Gastrocnemius medialis (tissue), 4 donors: ENCODE measurements at regions not wholly inside any gene's neighbourhood (a gene's known extent, or its start where the extent isn't known, plus 50 kb on each side); places are given as distances from the start of the nearest gene placed in this dataset.

ENCODE experiments used
- POLR2A ChIP-seq, 2 donors: fragments of 450-650 bp; IDR thresholded peaks; one replicate each; pipeline ENCODE4 v1.6.1; 2017; ENCODE audit warnings: antibody characterized with exemption in 2 of 2, mild to moderate bottlenecking in 2 of 2, moderate library complexity in 2 of 2
- TF ChIP-seq, protein P1 (sequence below), 5 experiments: fragments of 450-650 bp in 3 of 5; fragments of 200-600 bp in 2 of 5; sonication (generic) in 2 of 5; IDR thresholded peaks in 4 of 5; conservative IDR thresholded peaks in 1 of 5; 1 replicate in 4 of 5; 2 replicates in 1 of 5; pipeline ENCODE4 v1.5.1; 2016 to 2019; ENCODE audit warnings: antibody characterized with exemption in 5 of 5, mild to moderate bottlenecking in 3 of 5, moderate library complexity in 3 of 5

GRCh38 chr4:189237340-189237739 lies 703.3 kb upstream of the FRG1 start:
- TF ChIP-seq, protein P1, sequence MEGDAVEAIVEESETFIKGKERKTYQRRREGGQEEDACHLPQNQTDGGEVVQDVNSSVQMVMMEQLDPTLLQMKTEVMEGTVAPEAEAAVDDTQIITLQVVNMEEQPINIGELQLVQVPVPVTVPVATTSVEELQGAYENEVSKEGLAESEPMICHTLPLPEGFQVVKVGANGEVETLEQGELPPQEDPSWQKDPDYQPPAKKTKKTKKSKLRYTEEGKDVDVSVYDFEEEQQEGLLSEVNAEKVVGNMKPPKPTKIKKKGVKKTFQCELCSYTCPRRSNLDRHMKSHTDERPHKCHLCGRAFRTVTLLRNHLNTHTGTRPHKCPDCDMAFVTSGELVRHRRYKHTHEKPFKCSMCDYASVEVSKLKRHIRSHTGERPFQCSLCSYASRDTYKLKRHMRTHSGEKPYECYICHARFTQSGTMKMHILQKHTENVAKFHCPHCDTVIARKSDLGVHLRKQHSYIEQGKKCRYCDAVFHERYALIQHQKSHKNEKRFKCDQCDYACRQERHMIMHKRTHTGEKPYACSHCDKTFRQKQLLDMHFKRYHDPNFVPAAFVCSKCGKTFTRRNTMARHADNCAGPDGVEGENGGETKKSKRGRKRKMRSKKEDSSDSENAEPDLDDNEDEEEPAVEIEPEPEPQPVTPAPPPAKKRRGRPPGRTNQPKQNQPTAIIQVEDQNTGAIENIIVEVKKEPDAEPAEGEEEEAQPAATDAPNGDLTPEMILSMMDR (IDR thresholded peaks at IDR 0.05 in 4 of 5, conservative IDR thresholded peaks at IDR 0.05 in 1 of 5), result no peak
- TF ChIP-seq POLR2A (IDR thresholded peaks at IDR 0.05), result no peak
